ENCODE measurements at regions not wholly inside any gene's neighbourhood (a gene's known extent, or its start where the extent isn't known, plus 50 kb on each side); places are given as distances from the start of the nearest gene placed in this dataset.

DNA sequence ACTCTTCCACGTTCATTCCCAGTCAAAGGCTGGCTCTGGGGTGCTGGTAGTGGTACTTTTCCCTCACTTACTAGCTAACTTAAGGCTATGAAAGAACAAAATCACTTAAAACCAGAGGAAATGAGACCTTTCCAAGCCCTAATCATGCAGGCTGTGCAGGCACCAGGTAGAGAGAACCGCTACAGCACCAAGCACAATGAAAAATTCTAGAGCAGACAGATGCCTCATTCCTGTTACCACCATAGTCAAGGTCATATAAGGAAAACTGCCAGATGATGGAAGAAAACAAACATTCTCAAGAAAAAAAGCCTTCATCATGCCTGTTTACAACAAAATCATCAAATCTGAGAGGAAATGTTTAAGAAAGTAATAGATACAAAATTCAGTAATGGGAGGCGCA, 374.4 kb upstream of the PDE4D start:
- TF ChIP-seq, protein P1, sequence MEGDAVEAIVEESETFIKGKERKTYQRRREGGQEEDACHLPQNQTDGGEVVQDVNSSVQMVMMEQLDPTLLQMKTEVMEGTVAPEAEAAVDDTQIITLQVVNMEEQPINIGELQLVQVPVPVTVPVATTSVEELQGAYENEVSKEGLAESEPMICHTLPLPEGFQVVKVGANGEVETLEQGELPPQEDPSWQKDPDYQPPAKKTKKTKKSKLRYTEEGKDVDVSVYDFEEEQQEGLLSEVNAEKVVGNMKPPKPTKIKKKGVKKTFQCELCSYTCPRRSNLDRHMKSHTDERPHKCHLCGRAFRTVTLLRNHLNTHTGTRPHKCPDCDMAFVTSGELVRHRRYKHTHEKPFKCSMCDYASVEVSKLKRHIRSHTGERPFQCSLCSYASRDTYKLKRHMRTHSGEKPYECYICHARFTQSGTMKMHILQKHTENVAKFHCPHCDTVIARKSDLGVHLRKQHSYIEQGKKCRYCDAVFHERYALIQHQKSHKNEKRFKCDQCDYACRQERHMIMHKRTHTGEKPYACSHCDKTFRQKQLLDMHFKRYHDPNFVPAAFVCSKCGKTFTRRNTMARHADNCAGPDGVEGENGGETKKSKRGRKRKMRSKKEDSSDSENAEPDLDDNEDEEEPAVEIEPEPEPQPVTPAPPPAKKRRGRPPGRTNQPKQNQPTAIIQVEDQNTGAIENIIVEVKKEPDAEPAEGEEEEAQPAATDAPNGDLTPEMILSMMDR (IDR thresholded peaks at IDR 0.05): no peak
- TF ChIP-seq POLR2A (IDR thresholded peaks at IDR 0.05) (no peak), EP300 (IDR thresholded peaks at IDR 0.05; ENCODE audit: low read depth) (no peak), POLR2AphosphoS5 (IDR thresholded peaks at IDR 0.05) (no peak)

Data from transverse colon (tissue), 4 donors.